HT-29 (cell line): ENCODE measurements at regions not wholly inside any gene's neighbourhood (a gene's known extent, or its start where the extent isn't known, plus 50 kb on each side); places are given as distances from the start of the nearest gene placed in this dataset.

ENCODE experiments used
- DNase-seq: peaks from one replicate; pipeline ENCODE4 v3.0.0-alpha.2; 2015; ENCODE audit warnings: low spot score

DNA sequence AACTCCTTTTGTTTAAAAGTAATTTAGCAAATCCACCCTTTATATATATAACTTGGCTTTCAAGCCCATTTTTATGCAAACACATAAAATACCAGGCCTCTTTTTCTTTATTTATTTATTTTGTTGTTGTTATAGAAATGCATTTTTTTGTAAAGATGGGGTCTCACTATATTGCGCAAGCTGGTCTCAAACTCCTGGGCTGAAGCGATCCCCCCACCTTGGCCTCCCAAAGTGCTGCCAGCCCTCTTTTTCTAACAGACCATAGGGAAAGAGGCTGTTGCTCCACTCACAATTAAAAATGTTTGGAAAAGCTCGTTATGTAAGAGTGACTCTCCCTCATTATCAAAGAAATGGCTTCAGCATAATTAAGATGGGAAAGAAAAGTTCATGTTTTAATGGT, 440.9 kb downstream of the HACE1 start:
- no peak for DNase-seq

DNA sequence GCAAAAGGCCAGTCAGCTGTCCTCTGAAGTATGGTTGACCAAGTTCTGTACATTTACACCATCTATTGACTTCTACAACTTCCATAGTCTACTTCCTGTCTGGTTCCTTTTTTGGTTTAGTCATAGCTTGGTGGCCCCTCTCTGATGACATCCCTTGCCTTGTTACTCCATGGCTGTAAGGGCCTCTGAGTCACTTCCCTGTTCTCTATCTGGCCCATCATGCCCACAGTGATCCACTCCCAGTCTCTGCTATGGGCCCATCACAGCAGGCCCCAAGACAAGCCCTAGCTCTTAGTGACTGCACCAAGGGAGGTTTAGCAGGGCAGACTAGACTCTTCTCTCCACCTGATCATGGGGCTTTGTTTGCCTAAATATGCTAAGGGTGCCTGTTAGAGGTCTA, 441.6 kb downstream of the HACE1 start:
- DNase-seq: no peak

DNA sequence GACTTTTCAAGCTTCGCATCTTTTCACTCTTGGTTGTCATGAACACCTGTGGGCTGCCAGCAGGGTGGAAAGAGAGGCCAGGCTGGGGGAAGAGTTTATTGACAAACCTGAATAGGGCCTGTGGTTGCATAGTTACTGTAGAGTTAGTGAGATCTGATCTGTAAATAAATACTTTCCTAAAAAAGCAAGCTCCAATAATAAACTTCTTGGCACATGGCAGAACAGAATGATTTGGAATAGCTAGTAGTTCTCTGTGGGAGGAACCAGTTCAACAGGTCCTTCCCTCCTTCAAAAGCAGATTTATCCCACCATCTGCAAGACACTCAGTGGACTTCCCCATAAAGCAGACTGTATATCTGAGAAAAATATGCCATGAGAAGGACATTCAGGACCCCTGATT, 445.0 kb downstream of the HACE1 start:
- DNase-seq: no peak

DNA sequence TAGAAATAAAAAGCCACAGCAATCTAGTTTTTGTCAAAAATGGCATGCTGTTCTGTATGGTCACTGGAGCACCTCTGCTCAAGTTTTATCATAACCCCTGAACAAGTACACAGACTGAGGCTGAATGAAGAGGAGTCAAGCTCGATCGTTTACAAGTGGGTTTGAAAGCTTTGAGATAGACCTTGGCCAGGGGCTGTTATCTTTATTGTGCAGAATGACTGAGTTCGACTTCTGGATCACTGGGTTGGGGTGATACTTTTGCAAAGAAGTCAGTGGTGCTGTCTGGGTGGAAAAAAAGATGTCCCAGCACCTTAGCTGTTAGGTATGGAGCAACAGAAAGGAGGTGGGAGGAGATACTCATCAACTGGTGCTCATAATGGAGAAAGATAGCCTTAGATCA, 446.0 kb downstream of the HACE1 start:
- no peak for DNase-seq

DNA sequence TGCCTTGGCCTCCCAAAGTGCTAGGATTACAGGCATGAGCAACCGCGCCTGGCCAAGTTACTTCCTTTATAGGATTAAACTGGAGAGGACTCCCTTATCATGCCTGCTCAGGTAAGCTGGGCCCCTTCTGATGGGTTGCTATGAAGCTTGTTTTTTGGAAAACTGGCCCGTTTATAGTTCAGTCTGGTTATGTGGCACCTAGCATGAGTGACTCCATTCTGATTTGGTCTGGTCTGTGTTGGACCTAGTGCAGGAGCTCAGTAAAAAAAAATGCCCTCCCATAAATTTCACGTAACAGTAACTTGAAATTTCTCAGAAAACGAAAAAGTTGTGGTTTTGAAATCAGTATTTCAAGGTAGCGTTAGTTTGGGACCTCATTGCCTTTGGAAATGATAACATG, 448.4 kb downstream of the HACE1 start:
- DNase-seq: no peak

DNA sequence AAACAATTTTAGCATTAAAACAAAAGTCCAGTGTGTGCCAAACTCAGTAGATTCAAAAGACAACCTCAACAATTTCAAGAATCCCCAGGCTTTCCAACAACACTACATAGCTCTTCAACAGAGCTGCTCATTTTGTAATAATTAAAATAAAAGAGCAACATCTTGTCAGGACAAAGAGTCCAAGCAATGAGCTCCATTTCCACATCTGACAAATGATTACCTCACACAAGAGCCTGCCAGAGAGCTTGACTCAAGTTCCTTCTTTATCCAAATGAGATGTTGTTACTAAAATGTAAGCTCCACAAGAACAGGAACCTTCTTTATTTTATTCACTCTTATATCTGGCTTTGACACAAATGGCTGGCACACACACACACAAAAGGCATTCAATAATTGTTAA, 449.8 kb downstream of the HACE1 start:
- no peak for DNase-seq

DNA sequence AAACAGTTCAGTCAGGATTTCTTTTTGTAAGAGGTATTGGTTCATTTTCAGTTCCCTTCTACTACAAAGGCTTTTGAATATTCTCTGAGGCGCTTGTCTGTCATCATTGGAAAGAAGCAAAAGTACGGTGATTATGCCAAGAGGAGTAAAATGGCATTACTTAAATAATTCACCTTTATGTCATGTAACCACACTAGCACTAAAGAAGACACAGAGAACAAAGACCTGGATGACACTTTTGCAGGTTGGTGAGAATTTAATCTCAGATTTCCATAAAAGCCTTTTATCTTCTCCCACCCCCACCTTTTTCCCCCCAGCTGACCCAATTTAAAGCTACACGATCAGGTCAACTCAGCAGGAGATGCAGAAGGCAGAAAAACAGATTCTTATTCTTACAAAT, 451.8 kb downstream of the HACE1 start:
- DNase-seq: no peak

DNA sequence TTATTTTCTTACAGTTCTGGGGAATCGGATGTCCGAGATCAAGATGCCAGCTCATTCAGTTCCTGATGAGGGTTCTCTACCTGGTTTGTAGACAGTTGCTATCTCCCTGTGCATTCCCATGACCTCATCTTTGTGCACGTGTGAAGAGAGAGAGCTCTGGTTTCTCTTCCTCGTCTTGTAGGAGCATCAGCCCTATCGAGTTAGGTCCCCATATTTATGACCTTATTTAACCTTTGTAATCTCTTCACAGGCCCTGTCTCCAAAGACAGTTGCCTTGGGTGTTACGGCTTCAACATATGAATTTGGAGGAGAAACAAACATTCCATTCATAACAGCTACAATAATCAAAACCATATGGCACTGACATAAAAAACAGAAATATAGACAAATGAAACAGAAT, 455.3 kb downstream of the HACE1 start:
- no peak for DNase-seq

DNA sequence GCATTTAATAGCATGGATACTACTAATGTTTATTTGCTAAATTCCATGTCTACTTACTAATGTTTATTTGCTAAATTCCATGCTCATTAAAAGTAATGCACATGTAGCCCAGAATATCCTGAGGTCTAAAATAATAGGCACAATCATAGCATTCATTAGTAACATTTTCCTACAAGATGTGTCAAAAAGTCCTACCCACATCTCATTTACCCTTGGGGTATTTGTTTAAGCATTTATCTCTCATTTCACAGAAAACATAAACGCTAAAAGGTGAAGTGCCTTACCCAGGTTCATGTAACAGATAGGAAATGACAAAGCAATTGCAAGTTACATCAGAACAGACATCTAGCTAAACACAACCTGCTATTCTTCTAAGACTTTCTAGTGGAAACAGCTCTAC, 457.1 kb downstream of the HACE1 start:
- no peak for DNase-seq

DNA sequence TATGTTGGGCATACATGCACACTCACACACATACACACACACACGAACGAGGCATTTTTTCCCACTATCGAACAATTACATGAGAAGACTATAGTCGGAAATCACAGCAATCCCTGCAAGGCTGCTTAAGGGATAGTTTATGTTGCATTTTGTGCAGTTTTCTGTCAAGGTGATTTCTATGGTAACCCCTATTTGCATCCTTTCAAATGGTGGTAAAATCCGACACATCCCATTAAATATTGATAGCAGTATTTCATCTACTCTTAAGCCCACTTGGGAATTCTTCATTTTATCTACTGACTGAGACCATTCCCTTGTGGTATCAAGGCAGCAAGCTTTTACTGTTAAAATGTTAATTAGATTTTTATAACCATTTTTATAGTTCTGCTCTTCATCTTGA, 457.8 kb downstream of the HACE1 start:
- no peak for DNase-seq

DNA sequence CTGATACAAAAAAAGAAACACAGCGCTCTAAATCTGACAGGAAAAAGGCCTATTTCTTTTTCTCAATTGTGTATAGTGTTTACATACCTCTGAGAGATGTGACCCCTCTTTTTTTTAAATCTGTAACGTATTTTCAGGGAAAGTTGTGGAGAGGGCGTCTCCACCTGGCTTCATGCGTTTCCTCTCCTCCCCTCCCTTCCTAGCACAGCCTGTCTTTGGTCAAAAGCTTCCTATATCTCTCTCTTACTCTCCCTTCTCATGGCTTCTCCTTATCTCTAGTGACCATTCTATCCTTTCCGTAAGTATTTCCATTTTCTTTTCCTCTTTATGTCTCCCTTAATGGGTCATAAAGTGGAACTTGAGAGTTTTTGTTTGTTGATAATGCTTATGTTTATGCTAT, 458.9 kb downstream of the HACE1 start:
- no peak for DNase-seq

DNA sequence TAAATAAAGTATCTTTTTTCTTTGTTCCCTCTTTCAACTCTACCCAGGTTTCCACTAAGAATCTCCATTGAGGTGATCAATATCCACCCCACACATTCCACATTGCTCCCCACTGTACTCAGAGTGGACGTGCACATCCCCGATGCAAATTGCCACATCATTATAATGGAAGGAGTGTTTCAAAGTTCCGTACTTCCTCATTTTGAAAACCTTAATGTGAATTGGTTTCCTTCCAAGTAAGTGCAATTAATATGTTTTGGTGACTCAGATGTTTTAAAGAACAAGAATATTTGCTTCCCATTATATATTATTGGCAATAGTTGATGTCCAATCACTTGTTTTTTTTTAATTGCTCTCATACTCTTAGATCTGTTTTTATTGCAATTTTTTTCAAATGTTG, 463.6 kb downstream of the HACE1 start:
- no peak for DNase-seq

DNA sequence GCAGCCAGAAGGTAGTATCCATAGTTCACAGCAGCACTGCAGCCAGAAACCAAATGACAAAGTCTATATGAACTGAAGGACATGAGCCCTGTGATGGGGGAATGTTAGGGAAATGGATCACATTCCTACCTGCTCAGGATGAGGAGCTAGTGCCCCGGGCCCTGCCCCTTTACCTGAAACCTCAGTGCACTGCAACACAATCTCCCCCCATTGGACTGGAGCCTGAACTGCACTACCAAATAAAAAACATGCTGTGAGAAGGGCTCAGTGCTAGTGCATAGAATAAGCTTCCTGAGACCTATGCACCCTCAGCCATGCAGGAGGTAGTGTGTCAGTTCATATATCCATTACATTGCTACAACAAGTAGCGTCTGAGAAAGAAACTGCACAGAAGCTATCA, 477.8 kb downstream of the HACE1 start:
- no peak for DNase-seq

DNA sequence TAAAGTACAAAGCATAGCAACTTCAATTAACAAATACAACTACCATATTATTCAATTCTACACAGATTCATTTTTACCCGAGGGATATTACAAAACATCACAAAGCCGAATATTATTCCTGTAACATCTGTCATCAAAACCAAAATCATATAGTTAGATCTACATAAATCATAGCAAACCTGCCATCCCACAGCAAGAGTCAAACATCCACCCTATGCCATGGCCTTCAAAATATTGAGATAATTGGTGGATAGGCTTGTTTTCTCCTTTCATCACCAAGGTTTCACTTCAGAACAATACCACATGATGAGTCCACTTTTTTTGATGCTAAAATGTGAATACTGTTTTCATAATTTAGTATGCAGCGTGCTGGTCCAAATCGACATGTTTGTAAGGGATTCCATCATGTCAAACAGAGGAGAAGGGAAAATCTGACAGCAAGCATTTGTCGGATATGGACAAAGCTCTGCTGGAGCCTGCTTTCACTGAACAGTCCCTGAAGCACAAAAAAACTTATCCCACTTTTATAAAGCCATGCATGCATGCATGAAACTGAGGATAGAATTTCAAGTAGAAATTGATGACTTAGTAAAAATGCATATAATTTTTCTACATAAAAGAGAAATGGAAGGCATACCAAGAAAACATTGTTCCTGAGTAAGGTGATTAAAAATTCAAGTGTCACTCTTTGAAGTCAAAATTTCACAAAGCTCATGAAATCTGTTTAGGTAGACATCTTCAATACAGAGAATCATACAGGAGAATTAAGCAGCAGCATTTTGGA, 494.1 kb downstream of the HACE1 start:
- no peak for DNase-seq

DNA sequence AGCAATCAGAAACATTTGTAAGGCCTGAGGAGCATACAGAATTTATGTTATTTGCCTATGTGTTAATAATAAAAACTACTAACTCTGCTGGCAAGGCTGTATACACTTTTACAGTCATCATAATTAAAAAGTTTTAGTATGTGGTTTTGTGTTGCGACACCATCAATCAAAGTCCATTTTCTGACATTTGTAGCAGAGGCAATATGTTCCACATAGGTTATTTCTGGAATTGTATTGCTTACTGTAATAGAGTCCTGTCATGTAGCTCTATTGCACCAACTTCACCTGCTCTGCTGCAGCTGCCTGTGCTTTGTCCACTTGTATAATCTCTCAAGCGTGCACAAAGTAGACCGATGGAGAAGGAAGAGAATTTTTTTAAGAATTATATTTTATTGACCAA, 501.8 kb downstream of the HACE1 start:
- no peak for DNase-seq

DNA sequence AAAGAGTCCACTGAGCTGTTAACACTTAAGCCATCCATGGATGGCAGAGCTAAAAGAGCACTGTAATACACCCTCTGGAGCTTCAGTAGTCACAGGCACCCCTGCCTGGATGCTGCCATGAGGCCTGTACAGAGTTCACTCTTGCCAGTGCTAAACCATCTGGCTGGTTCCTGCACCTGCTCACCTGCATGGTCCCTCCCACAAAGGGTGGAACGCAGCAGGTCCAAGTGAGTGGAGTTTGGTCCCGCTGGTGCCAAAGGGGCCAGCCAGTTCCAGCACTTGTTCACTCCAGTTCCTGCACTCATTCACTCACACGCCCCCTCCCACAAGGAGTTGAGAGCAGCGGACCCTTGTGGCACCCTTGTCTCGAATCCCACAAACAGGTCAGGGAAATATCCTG, 503.5 kb downstream of the HACE1 start:
- no peak for DNase-seq

DNA sequence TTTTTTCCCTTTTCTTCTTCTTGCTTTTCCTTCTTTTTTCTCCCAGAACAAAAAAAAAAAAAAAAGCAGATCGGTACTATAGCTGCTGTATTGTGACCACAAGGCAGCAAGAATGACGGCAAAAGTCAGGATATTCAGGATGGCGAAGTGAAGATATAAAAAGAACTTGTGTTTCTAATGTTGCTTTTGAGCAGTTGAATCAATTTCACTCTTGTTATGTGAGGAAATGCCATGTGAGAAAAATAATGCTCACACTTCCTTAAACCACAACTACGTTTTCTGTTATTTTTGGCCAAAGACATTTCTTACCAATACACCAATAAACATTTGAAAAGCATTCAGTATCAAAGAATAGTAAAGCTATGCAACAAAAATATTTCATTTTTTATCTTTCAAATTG, 510.5 kb downstream of the HACE1 start:
- no peak for DNase-seq

DNA sequence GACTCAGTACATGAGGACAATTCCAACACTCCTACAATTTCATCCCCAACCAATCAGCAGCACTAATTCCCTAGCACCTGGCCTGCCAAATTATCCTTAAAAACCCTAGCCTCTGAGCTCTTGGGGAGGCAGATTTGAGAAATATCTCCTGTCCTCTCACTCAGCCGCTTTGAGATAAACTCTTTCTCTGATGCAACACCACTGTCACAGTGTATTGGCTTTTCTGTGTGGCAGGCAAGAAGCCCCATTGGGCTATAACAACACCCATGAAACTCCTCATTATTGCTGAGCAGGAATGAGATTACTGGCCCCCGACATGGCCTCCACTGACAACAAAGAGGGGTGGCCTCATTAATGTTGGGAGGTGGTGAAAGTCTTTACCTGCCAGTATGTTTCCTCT, 515.5 kb downstream of the HACE1 start:
- no peak for DNase-seq

DNA sequence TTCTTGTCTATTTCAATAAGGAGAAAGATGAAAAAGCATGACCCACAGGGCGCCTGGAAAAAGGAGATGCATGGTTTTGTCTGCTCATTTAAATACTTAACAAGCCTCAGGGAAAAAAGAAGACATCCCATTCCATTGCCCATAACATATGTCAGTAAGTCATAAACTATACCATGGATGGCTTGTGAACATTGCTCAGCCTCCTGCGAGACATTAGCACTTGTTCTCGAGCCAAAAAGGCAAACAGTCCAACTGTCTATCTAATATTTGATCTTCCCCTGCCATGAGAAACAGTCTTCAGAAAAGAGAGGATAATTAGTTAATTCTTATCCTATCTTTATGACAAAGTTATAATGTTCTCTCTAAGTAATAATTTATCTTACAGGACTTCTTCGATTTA, 527.4 kb downstream of the HACE1 start:
- DNase-seq: no peak

DNA sequence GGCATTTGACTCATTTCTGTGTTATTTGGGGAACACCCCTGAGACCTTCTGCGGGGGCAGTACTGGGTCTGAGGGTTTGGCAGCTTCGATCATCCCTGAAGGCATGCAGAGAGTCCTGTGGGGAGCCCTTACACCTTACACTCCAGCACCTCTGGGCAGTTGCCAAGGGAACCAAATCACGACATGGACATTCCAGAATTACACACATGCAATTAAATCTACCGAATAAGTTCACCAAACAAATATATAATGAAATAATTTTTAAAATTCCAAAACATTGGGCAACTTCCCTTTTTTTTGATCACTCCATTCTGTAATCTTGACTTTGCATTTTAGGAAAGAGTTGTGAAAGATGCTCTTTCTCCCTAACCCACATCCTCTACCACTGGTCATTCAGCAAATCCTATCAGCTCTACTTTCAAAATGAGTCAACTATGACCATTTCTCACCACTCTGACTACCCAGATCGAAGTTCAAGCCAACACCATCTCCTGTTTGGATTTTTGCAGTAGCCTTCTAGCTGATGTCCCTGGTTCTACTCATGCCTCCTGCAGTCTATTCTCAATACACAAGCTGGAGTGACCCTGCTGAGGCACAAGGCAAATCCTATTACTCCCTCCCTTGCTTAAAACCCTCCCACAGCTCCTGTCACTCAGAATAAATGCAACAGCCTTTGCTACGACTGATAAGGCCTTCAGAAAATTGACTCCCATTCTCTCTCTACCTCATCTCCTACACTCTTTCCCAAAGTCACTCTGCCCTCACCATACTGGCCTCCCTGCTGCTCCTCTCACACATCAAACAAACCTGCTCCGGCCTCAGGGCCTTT, 533.3 kb downstream of the HACE1 start:
- DNase-seq: no peak

DNA sequence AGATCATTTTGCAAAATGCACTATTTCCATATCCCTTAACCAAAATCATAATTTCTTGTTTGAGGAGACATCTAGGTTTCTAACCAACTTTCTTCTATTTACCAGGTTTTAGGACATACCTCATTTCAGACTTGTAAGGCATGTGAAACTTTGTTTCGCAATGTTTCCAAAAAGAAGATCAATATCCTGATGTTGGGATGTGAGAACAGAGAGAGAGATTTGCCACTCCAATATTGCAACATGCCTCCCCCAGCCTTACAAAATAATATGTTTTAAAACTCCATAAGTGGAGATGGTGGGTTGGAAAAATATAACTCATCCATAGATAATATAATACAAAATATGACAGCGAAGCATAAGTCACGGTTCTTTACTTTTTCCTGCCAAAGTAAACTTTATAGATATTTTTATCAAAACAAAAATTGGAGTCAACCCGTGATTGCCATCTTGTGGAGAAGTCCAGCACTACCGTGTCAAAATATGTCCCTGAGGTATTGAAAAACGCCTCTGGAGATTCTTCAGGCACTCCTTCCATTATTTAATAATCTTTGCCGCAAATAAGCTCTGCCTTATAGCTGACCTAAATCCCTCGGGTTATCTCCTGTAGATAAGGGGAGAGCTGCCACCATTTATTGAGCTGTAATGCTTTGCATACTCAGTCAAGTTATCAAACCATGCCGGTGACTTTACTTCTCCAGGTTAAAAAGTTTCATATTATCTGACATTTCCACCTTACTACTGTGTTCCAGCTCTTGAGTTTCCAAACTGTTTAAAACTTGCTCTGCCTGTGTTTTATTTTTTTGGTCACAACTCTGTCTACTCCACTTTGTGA, 534.2 kb downstream of the HACE1 start:
- peak; percentile 30 for DNase-seq

DNA sequence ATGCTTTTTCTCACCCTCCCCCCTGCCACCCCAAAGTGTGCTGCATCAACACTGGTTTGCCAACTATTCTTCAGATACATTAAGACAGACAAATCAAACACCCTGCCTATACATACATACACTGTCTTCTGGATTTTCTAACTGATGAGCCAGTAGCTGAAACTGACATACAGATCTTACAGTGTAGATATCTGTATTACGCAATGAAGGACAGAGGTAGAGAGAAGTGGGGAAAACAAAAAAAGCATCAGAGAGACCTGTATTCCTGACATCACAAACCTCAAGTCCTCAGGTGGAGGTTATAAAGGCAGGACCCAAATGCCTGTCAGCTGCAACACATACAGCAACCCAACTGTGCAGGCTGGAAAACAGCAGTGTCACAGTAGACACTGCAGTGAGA, 535.4 kb downstream of the HACE1 start:
- no peak for DNase-seq
